Astrocyte of the cerebellum (primary cell): ENCODE measurements at regions not wholly inside any gene's neighbourhood (a gene's known extent, or its start where the extent isn't known, plus 50 kb on each side); places are given as distances from the start of the nearest gene placed in this dataset.

Source experiments
- DNase-seq: peaks from one replicate; pipeline ENCODE4 v3.0.0-alpha.2; 2011; ENCODE audit warnings: low read depth
- H3K4me3 ChIP-seq: 2 replicates; pipeline ENCODE4 v1.5.1; 2011; ENCODE audit warnings: mild to moderate bottlenecking, low read depth, low read length, moderate library complexity
- in situ Hi-C: cut with HindIII; loops from 2 replicates; pipeline ENCODE4 v1.10.0; 2017; ENCODE audit warnings: low sequenced_read_pairs
- TF ChIP-seq, protein P1 (sequence below): IDR thresholded peaks from 2 replicates; pipeline ENCODE4 v1.5.1; 2012; ENCODE audit warnings: low read length, low read depth, moderate library complexity, mild to moderate bottlenecking; ENCODE audit errors: missing control alignments

DNA sequence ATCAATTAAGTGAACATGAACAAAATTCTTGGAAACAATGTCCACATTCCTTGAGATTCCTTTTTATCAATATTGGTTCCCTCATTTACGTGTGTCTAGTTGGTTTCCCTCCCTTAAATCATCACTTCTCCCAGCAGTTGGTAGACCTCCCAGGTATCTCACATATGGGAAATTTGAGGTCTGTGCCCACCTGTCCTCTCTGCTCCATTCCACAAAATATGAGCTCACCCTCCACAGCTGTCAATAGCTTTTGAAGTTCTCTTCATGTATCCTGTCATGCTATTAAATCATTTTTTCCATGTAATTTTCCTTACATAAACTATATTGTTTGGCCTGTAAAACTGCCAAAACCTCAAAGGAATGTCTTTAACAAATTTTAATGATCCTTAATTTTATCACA lies 992.2 kb upstream of the ACVR2A start:
- no peak overlapping the region for H3K4me3 ChIP-seq
- TF ChIP-seq, protein P1, sequence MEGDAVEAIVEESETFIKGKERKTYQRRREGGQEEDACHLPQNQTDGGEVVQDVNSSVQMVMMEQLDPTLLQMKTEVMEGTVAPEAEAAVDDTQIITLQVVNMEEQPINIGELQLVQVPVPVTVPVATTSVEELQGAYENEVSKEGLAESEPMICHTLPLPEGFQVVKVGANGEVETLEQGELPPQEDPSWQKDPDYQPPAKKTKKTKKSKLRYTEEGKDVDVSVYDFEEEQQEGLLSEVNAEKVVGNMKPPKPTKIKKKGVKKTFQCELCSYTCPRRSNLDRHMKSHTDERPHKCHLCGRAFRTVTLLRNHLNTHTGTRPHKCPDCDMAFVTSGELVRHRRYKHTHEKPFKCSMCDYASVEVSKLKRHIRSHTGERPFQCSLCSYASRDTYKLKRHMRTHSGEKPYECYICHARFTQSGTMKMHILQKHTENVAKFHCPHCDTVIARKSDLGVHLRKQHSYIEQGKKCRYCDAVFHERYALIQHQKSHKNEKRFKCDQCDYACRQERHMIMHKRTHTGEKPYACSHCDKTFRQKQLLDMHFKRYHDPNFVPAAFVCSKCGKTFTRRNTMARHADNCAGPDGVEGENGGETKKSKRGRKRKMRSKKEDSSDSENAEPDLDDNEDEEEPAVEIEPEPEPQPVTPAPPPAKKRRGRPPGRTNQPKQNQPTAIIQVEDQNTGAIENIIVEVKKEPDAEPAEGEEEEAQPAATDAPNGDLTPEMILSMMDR: no peak
- in situ Hi-C loops: no loop called here
- DNase-seq: no peak

DNA sequence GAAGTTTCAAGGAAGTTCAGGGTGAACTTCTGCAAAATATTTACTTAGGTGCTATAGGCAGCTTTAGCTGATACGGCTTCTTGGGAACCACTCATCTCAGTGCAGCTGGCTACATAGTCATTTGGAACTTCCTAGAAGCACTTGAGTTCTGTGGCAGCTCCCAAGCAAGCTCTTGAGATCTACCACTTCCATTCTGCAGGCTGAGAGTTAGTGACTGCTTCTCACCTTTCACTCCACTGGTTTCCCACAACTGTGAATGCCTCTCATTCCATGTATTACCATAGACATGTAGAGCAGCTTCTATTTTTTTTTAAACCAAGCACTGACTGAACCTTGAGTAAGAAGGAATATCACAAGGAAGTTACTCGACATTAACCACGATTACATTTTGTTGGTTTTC lies 994.1 kb upstream of the ACVR2A start:
- peak; percentile 44 for DNase-seq
- H3K4me3 ChIP-seq: no peak overlapping the region
- TF ChIP-seq, protein P1: no peak
- in situ Hi-C loops: no loop called here

DNA sequence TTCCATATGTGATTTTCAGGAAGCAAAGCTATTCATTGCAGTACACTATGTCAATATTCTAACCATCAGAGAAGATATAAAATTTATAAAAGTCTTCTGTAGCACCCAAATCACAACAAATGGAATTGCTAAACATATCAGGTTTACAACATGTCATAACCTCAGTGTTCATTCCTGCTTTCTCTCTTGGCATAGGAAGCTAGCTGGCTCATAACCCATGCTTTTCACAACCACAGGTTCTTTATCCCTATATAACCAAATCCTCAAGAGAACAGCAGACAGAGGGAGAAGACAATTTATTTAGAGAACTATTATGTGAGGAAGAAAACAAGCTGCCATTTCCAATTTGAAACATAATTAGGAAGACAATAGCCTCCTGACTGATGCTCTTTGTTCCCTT lies 997.0 kb upstream of the ACVR2A start:
- TF ChIP-seq, protein P1: no peak
- no peak overlapping the region for H3K4me3 ChIP-seq
- no peak for DNase-seq
- in situ Hi-C loops: no loop called here

DNA sequence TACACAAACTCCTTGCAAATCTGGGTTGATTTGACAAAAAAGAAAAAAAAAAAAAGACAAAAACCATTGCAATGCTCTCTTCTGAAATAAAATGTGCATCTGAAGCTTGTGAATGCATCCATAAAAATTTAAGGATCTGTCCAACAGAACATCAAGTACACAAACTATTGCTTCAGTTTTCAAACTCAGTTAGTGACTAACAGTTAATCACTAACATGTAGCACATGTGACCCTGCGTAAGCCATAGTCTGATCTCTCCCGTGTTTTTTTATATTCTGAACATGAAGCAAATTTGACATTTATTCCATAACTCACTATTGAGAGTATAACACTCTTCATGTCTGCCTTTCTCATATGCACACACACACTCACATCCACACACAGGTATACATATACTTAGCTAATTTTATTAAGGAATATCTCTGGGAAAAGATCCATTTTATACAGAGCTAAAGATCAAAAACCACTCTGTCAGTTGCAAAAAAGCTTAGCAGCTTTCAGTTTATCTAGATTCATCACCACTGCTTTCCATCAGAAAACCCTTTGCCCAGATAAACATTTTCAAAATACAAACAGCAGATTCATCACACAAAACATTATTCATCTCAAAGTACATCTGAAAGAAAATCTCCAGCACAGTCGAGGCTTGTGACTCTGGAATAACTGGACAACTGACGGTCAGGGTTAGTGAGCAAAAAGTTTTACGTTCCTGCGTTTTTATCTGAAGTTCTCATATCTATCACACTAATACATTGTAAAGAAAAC lies 1000.4 kb upstream of the ACVR2A start:
- TF ChIP-seq, protein P1: no peak
- in situ Hi-C loops: no loop called here
- no peak for DNase-seq
- no peak overlapping the region for H3K4me3 ChIP-seq

DNA sequence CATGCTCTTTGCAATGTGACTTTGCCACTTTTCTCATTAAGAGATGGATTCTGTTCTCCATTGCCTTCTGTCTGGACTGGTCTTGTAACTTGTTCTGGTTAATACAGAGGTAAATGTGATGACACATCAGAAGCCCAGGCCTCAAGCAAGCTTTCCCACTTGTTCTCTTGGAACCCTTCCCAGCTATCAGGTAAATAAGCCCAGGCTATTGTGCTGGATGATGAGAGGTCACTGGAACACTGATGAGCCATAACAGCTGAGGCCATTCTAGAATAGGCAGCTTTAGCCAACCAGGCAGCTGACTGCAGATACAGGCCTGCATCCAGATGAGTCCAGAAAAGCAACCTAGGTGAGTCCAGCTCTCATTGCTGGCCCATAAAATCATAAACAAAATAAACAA lies 1007.0 kb upstream of the ACVR2A start:
- DNase-seq: peak; percentile 31
- in situ Hi-C loops: no loop called here
- TF ChIP-seq, protein P1: no peak
- no peak overlapping the region for H3K4me3 ChIP-seq

DNA sequence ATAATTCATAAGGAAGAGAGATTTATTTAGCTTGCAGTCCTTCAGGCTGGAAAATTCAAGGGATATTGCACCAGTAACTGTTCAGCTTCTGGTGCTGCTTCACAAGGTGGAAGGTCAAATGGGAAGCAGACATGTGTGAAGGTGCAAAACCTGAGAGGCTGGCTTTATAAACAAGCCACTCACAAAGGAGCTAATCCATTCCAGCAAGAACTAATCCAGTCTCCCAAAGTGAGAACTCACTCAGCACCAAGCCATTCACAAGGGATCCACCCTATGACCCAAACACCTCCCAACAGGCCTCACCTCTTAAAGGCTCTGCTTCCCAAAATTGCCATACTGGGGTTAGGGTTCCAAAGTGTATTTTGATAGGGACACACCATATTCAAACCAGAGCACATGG lies 1018.4 kb upstream of the ACVR2A start:
- DNase-seq: no peak
- in situ Hi-C loops: no loop called here
- no peak overlapping the region for H3K4me3 ChIP-seq
- TF ChIP-seq, protein P1: no peak

DNA sequence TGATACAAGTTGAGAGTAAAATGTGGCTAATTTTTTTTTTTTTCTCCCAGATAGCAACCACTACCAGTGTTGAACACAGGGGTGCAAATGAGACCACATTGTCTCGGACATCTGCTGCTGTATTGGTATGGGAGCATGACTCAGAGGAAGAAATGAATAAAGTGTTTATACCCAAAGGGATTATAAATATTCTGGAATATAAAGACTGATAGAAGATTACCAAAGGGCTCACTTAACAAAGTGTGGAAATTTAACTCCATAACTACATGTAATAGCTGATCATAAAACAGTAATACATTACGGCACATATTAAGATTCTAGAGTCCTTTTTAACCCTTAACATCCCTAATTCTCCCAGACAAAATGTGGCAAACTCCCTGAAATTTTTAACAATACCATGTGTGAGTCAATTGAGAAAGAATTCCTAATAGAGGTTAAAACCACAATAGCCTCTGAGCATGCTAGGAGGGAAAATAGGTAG lies 1023.0 kb upstream of the ACVR2A start:
- in situ Hi-C loops: no loop called here
- H3K4me3 ChIP-seq: no peak overlapping the region
- TF ChIP-seq, protein P1: peak; percentile 37
- DNase-seq: peak; percentile 61
